Hepatocyte (in vitro differentiated cells): ENCODE measurements at regions not wholly inside any gene's neighbourhood (a gene's known extent, or its start where the extent isn't known, plus 50 kb on each side); places are given as distances from the start of the nearest gene placed in this dataset.

ENCODE experiments used
- EZH2 ChIP-seq: fragments of 200-600 bp; sonication (generic); IDR thresholded peaks from 2 replicates; pipeline ENCODE4 v1.6.1; 2016; ENCODE audit warnings: antibody characterized with exemption, mild to moderate bottlenecking, borderline replicate concordance
- TF ChIP-seq, protein P1 (sequence below): fragments of 200-600 bp; sonication (generic); IDR thresholded peaks from 2 replicates; pipeline ENCODE4 v1.5.1; 2016; ENCODE audit warnings: antibody characterized with exemption, mild to moderate bottlenecking; ENCODE audit not compliant: poor library complexity

GRCh38 chr4:77306496-77306895 is 149.5 kb downstream of the CCNG2 start:
- TF ChIP-seq, protein P1, sequence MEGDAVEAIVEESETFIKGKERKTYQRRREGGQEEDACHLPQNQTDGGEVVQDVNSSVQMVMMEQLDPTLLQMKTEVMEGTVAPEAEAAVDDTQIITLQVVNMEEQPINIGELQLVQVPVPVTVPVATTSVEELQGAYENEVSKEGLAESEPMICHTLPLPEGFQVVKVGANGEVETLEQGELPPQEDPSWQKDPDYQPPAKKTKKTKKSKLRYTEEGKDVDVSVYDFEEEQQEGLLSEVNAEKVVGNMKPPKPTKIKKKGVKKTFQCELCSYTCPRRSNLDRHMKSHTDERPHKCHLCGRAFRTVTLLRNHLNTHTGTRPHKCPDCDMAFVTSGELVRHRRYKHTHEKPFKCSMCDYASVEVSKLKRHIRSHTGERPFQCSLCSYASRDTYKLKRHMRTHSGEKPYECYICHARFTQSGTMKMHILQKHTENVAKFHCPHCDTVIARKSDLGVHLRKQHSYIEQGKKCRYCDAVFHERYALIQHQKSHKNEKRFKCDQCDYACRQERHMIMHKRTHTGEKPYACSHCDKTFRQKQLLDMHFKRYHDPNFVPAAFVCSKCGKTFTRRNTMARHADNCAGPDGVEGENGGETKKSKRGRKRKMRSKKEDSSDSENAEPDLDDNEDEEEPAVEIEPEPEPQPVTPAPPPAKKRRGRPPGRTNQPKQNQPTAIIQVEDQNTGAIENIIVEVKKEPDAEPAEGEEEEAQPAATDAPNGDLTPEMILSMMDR = no peak
- no peak for TF ChIP-seq EZH2
